Mesothelial cell of epicardium (in vitro differentiated cells): ENCODE measurements at regions not wholly inside any gene's neighbourhood (a gene's known extent, or its start where the extent isn't known, plus 50 kb on each side); places are given as distances from the start of the nearest gene placed in this dataset.

ENCODE experiments used
- DNase-seq, 2 experiments: peaks; one replicate each; pipeline ENCODE4 v3.0.0; 2021; ENCODE audit warnings: low spot score in 2 of 2; ENCODE audit not compliant: unreplicated experiment in 2 of 2
- H3K27ac Mint-ChIP-seq: 2 replicates; pipeline ENCODE4 v1.8.0; 2021; ENCODE audit warnings: mixed read lengths
- H3K27me3 Mint-ChIP-seq: 2 replicates; pipeline ENCODE4 v1.8.0; 2021; ENCODE audit warnings: low read depth, mixed read lengths
- H3K36me3 Mint-ChIP-seq: 2 replicates; pipeline ENCODE4 v1.8.0; 2021; ENCODE audit warnings: mixed read lengths
- H3K4me1 Mint-ChIP-seq: 2 replicates; pipeline ENCODE4 v1.8.0; 2021; ENCODE audit warnings: mixed read lengths
- H3K4me3 Mint-ChIP-seq: 2 replicates; pipeline ENCODE4 v1.8.0; 2021; ENCODE audit warnings: mild to moderate bottlenecking, moderate library complexity, mixed read lengths
- H3K9me3 Mint-ChIP-seq: 2 replicates; pipeline ENCODE4 v1.8.0; 2021; ENCODE audit warnings: mixed read lengths
- CTCF ChIP-seq: fragments of 200-600 bp; sonication (generic); IDR thresholded peaks from one replicate; pipeline ENCODE4 v1.5.0; 2021; ENCODE audit warnings: antibody characterized with exemption; ENCODE audit not compliant: unreplicated experiment

- H3K36me3 Mint-ChIP-seq: no peaks in the 10 kb centered on the region
- peaks cover 18% of the 10 kb centered on the region for H3K4me1 Mint-ChIP-seq
- no peak for DNase-seq
- peak overlapping the region; percentile 79 for H3K4me3 Mint-ChIP-seq
- TF ChIP-seq CTCF: no peak
- peaks cover 3% of the 10 kb centered on the region for H3K9me3 Mint-ChIP-seq
- no peak overlapping the region for H3K27ac Mint-ChIP-seq
- no peaks in the 10 kb centered on the region for H3K27me3 Mint-ChIP-seq
Measured at GRCh38 chr5:116361979-116362577, 212.5 kb downstream of the SEMA6A start.

- Mint-ChIP-seq H3K4me3 (peak overlapping the region; percentile 79), H3K9me3 (peaks cover 4% of the 10 kb centered on the region), H3K4me1 (peaks cover 18% of the 10 kb centered on the region), H3K36me3 (no peaks in the 10 kb centered on the region), H3K27ac (peak overlapping the region; percentile 68), H3K27me3 (no peaks in the 10 kb centered on the region)
- DNase-seq: peak; percentile 41 to 77
- no peak for TF ChIP-seq CTCF
Measured at GRCh38 chr5:116361171-116361967, 213.3 kb downstream of the SEMA6A start.

GRCh38 chr5:116360008-116360853 lies 214.4 kb downstream of the SEMA6A start:
- Mint-ChIP-seq H3K4me1 (peaks cover 18% of the 10 kb centered on the region), H3K36me3 (peaks cover 2% of the 10 kb centered on the region), H3K9me3 (peaks cover 9% of the 10 kb centered on the region), H3K27ac (no peak overlapping the region), H3K4me3 (no peak overlapping the region), H3K27me3 (no peaks in the 10 kb centered on the region)
- DNase-seq: no peak
- no peak for TF ChIP-seq CTCF

GRCh38 chr5:116359592-116359991 lies 215.0 kb downstream of the SEMA6A start:
- Mint-ChIP-seq H3K27me3 (no peaks in the 10 kb centered on the region), H3K4me1 (peaks cover 14% of the 10 kb centered on the region), H3K36me3 (peaks cover 7% of the 10 kb centered on the region), H3K9me3 (peaks cover 15% of the 10 kb centered on the region), H3K4me3 (no peak overlapping the region), H3K27ac (no peak overlapping the region)
- no peak for TF ChIP-seq CTCF
- no peak for DNase-seq

GRCh38 chr5:116358911-116359418 lies 215.7 kb downstream of the SEMA6A start:
- Mint-ChIP-seq H3K9me3 (peaks cover 18% of the 10 kb centered on the region), H3K36me3 (peaks cover 8% of the 10 kb centered on the region), H3K27me3 (no peaks in the 10 kb centered on the region), H3K4me1 (peaks cover 14% of the 10 kb centered on the region), H3K4me3 (no peak overlapping the region), H3K27ac (no peak overlapping the region)
- no peak for TF ChIP-seq CTCF
- DNase-seq: no peak
